GM21786 (cell line): ENCODE measurements at regions not wholly inside any gene's neighbourhood (a gene's known extent, or its start where the extent isn't known, plus 50 kb on each side); places are given as distances from the start of the nearest gene placed in this dataset.

Source experiments
- ATAC-seq: cut with Tn5 transposase; IDR thresholded peaks from one replicate; pipeline ENCODE4 v1.9.1; 2021; ENCODE audit not compliant: unreplicated experiment

- no peak for ATAC-seq
Measured at GRCh38 chr11:106399076-106399511, 321.6 kb downstream of the AASDHPPT start.

DNA sequence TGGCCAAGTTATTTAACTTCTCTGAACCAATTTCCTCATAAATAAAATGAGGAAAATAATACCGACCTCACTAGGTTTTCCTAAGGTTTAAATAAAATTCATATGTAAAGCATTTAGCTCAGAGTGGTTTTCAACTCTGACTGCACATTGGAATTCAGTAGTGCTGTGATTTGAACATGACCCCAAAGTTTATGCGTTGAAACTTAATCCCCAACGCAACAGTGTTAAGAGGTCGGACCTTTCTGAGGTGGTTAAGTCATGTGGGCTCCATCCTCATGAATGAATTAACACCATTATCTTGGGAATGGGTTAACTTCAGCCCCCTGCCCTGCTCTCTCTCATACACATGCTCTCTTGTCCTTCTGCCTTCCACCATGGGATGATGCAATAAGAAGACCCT, 322.2 kb downstream of the AASDHPPT start:
- ATAC-seq = no peak

DNA sequence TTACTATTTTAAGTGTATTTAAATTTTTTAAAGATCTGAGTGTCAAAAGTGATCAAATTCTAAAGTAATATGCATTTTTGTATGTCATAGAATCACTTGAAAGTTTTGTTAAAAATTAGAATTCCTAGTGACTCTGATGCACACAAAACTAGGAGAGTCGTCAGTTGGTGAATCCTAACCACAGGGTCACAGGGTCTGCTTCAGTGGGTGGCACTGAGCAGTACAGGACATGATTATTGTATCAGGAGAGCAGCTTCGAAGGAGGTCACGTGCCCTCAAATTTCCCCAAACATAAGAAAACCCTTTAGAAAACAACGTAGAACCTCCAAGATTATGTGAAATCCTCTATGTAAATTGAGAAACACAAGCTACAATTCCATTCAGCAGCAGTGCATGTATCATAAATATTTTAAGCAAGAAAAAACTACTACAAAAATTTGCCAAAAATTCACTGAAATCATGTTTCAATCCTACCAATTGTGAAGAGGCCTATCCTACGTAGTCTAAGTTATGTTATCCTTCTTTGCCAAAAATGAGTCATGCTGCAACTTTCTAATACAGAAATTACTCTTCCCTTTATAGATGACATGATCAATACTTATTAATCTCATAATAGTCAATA, 323.6 kb downstream of the AASDHPPT start:
- ATAC-seq = no peak

- no peak for ATAC-seq
Measured at GRCh38 chr11:106403751-106404150, 326.3 kb downstream of the AASDHPPT start.

- no peak for ATAC-seq
Measured at GRCh38 chr11:106409222-106409621, 331.8 kb downstream of the AASDHPPT start.

GRCh38 chr11:106409671-106410070, 332.2 kb downstream of the AASDHPPT start:
- no peak for ATAC-seq

- no peak for ATAC-seq
Measured at GRCh38 chr11:106410902-106411301, 333.4 kb downstream of the AASDHPPT start.

- ATAC-seq = no peak
Measured at GRCh38 chr11:106413222-106413621, 335.8 kb downstream of the AASDHPPT start.

- ATAC-seq = no peak
Measured at GRCh38 chr11:106415510-106415909, 338.0 kb downstream of the AASDHPPT start.

DNA sequence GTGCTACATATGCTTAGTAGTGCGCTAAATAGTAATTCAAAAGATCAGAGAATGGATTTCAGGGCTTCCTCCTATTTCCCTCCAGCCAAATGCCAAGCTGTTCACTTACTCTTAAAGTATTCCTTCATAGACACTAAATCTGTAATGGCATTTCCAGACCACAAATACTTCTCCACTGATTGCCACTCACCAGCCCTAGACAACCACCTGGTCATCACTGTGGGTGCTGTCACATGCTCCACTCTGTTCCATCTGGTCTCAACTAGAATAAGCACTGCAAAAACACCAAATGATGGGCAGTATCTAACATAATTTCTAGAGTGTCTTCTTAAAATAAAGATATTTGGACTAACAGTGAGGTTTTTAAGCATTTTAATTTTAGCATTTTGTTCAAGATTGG, 341.3 kb downstream of the AASDHPPT start:
- ATAC-seq = no peak

GRCh38 chr11:106420048-106420665, 342.7 kb downstream of the AASDHPPT start:
- no peak for ATAC-seq

DNA sequence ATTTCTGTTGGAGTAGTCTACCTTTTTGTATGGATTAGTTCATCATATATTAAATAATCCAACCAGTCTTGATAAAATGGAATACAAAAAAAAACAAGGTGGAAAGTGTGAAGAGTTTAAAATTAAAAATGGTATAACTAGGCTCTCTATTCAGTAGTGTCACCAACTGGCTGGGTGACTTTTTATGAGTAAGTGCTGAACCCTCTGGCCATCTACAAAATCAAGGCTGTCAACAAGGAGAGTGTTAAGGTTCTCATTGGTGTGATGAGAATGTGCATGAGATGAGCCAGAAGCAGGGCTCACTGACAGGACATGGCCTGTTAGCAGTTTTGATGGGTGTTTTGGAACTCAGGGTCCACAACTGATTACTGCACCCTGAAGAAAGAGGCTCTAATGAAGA, 343.2 kb downstream of the AASDHPPT start:
- ATAC-seq = no peak

GRCh38 chr11:106421676-106422292, 344.3 kb downstream of the AASDHPPT start:
- no peak for ATAC-seq

- no peak for ATAC-seq
Measured at GRCh38 chr11:106422583-106422982, 345.1 kb downstream of the AASDHPPT start.

GRCh38 chr11:106424111-106424510, 346.6 kb downstream of the AASDHPPT start:
- ATAC-seq = no peak

- ATAC-seq = no peak
Measured at GRCh38 chr11:106425819-106426218, 348.4 kb downstream of the AASDHPPT start.

- ATAC-seq = no peak
Measured at GRCh38 chr11:106426696-106427095, 349.2 kb downstream of the AASDHPPT start.

DNA sequence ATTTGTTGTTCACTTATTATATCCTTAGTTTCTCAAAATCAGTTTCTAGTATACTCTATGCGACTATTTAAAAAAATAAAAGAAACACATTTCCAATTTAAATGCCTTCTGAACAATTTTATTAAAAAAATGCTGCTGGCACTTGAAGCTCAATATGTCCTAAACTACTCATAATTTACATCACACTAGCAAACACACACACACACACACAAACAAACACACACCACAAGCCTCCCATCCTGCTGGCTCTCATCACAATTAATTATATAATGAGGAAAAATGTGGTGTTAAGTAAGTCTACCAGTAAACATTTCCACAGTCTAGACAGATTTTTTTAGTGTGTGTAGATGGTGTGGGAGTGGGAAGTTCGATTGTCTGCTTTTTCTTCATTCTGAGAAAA, 350.3 kb downstream of the AASDHPPT start:
- ATAC-seq = no peak

DNA sequence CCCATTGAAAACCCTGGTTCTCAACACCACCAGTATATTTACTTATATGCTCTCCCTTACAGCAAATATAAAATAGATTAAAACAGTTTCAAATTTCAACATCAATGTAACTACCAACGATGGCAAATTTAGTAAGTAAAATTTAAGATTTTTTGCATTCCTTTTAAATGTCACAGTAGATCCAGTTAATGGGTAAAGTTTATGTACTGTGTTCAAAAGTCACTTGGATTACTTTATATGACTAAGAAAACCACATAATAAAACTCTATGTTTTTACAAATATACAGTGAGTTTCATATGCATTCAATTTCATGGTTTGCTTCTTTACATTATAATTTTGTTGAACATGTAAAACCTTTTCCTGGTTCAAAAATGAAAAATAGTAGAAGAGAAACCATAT, 364.6 kb downstream of the AASDHPPT start:
- ATAC-seq = no peak

DNA sequence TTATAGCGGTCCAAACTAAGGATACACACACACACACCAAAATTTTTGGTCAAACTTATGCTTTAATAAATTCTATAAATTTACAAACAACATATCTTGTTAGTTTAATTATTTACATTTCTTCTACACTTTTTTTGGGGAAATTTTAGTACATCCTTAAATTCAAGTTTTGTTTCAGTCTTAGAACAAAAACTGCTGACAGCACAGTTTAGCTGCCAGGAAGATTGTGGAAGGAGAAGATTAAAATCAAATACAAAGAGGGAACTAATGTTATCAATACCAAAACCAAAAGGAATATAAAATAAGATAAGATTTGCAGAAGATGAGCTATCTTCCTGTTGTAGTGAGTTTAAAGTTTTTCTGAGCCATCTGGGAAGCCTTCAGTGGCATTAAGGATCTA, 368.8 kb downstream of the AASDHPPT start:
- ATAC-seq = no peak

GRCh38 chr11:106446955-106447354, 369.5 kb downstream of the AASDHPPT start:
- no peak for ATAC-seq

- ATAC-seq = no peak
Measured at GRCh38 chr11:106447631-106448191, 370.2 kb downstream of the AASDHPPT start.
